HepG2 (cell line): ENCODE measurements at regions not wholly inside any gene's neighbourhood (a gene's known extent, or its start where the extent isn't known, plus 50 kb on each side); places are given as distances from the start of the nearest gene placed in this dataset.

ENCODE experiments used
- ATAC-seq: fragments of 200-7000 bp; cut with Tn5 transposase; 3 replicates; pipeline ENCODE4 v1.9.1; 2020; ENCODE audit warnings: mild to moderate bottlenecking, moderate library complexity
- BruUV-seq: library from RNA; stranded (reverse); fragments of 400-500 nt; replicated peaks from 2 replicates; lab custom pipeline; 2021; lab: Mats Ljungman, UMichigan
- CTCF ChIA-PET: fragments of 300-600 bp; formaldehyde crosslinking; extraction: SDS; loops from one replicate; lab custom pipeline; 2021; ENCODE audit warnings: low total read pairs, inconsistent platforms, low intra/inter-chr PET ratio; lab: Yijun Ruan, JAX
- POLR2A ChIA-PET: fragments of 350-600 bp; sonication (Branson Sonifier 250); formaldehyde crosslinking; loops from one replicate; lab custom pipeline; 2020; ENCODE audit warnings: antibody characterized with exemption, inconsistent platforms; lab: Yijun Ruan, JAX
- DNase-seq: peaks from one replicate; pipeline ENCODE4 v3.0.0-alpha.2; 2015; ENCODE audit warnings: low spot score
- FAIRE-seq: peaks from 3 replicates; lab custom pipeline; 2011; peaks lifted over from hg19 to GRCh38; lab: Jason Lieb, UNC
- H2AFZ ChIP-seq: one replicate; pipeline ENCODE4 v1.6.1; 2011; ENCODE audit warnings: low read length, inconsistent platforms
- H3K27ac ChIP-seq: fragments of 300-600 bp; 3 replicates; pipeline ENCODE4 v1.8.0; 2011; ENCODE audit warnings: mixed run types, mild to moderate bottlenecking, mixed read lengths, low read length, inconsistent platforms; ENCODE audit not compliant: insufficient read depth; ENCODE audit errors: extremely low read length
- H3K27me3 ChIP-seq, 2 experiments: fragments of 200-600 bp in 1 of 2; 2 replicates in 1 of 2; 3 replicates in 1 of 2; pipeline versions ENCODE4 v1.6.0 to v1.8.0; 2011; ENCODE audit warnings: low read length in 2 of 2, mild to moderate bottlenecking in 2 of 2, moderate library complexity in 2 of 2, inconsistent platforms in 1 of 2; ENCODE audit not compliant: insufficient read depth in 2 of 2, control insufficient read depth in 1 of 2
- H3K36me3 ChIP-seq, 2 experiments: fragments of 200-600 bp in 1 of 2; replicated peaks in 1 of 2; 2 replicates in 1 of 2; 3 replicates in 1 of 2; pipeline versions ENCODE4 v1.5.1 to v1.8.0; 2011; ENCODE audit warnings: low read length in 2 of 2, inconsistent platforms in 1 of 2; ENCODE audit not compliant: insufficient read depth in 2 of 2, control insufficient read depth in 1 of 2
- H3K4me1 ChIP-seq: 2 replicates; pipeline ENCODE4 v1.5.1; 2012; ENCODE audit warnings: low read length, inconsistent platforms; ENCODE audit not compliant: insufficient read depth
- H3K4me2 ChIP-seq: 2 replicates; pipeline ENCODE4 v1.6.0; 2011; ENCODE audit warnings: low read depth, low read length, inconsistent platforms
- H3K4me3 ChIP-seq, 3 experiments: fragments of 200-600 bp in 1 of 3; sonication (generic), shearing (Covaris generic) in 1 of 3; replicated peaks in 1 of 3; 2 replicates each; pipeline ENCODE4 v1.5.1; 2011 to 2016; ENCODE audit warnings: low read length in 3 of 3, inconsistent platforms in 2 of 3, low read depth in 2 of 3, mild to moderate bottlenecking in 2 of 3, control low read depth in 1 of 3, mixed read lengths in 1 of 3; ENCODE audit not compliant: insufficient read depth in 1 of 3
- H3K79me2 ChIP-seq: one replicate; pipeline ENCODE4 v1.6.1; 2011; ENCODE audit warnings: low read length, inconsistent platforms; ENCODE audit not compliant: insufficient read depth
- H3K9ac ChIP-seq: 2 replicates; pipeline ENCODE4 v1.6.0; 2011; ENCODE audit warnings: mild to moderate bottlenecking, low read depth, low read length, inconsistent platforms; ENCODE audit not compliant: insufficient read depth
- H3K9me3 ChIP-seq: 2 replicates; pipeline ENCODE4 v1.5.1; 2012; ENCODE audit warnings: mild to moderate bottlenecking, low read length
- H4K20me1 ChIP-seq: 2 replicates; pipeline ENCODE4 v1.6.0; 2011; ENCODE audit warnings: inconsistent platforms, mild to moderate bottlenecking, low read length, moderate library complexity; ENCODE audit not compliant: insufficient read depth
- ETS1 ChIP-seq: sonication (generic); formaldehyde crosslinking; IDR thresholded peaks from 2 replicates; pipeline ENCODE4 v1.4.0; 2020; ENCODE audit warnings: missing genetic modification reagents
- FOXA1 ChIP-seq, 2 experiments: fragments of 450-650 bp in 1 of 2; sonication (generic) in 1 of 2; formaldehyde crosslinking in 1 of 2; IDR thresholded peaks; 2 replicates each; pipeline versions ENCODE4 v1.4.0 to v1.6.1; 2016 to 2020; ENCODE audit warnings: missing genetic modification reagents in 1 of 2
- KDM2A ChIP-seq: sonication (generic); formaldehyde crosslinking; IDR thresholded peaks from 2 replicates; pipeline ENCODE4 v1.4.0; 2020; ENCODE audit warnings: low read depth, missing genetic modification reagents, borderline replicate concordance
- LBX2 ChIP-seq: sonication (generic); formaldehyde crosslinking; IDR thresholded peaks from 2 replicates; pipeline ENCODE4 v1.5.0; 2020; ENCODE audit warnings: missing genetic modification reagents, mild to moderate bottlenecking, borderline replicate concordance
- NFKB2 ChIP-seq: sonication (generic); formaldehyde crosslinking; IDR thresholded peaks from 2 replicates; pipeline ENCODE4 v1.4.0; 2020; ENCODE audit warnings: missing genetic modification reagents, borderline replicate concordance
- PCBP1 ChIP-seq: fragments of 200-400 bp; formaldehyde crosslinking; IDR thresholded peaks from 2 replicates; pipeline ENCODE4 v1.6.1; 2017; ENCODE audit warnings: mild to moderate bottlenecking, low read depth, low read length, borderline replicate concordance
- SETDB1 ChIP-seq: sonication (generic); formaldehyde crosslinking; IDR thresholded peaks from 2 replicates; pipeline ENCODE4 v1.5.1; 2020; ENCODE audit warnings: missing genetic modification reagents, mild to moderate bottlenecking, borderline replicate concordance
- ZBTB20 ChIP-seq: sonication (generic); formaldehyde crosslinking; IDR thresholded peaks from 2 replicates; pipeline ENCODE4 v1.8.1; 2023; ENCODE audit warnings: missing genetic modification reagents, low read depth, mild to moderate bottlenecking, borderline replicate concordance
- ZGPAT ChIP-seq: IDR thresholded peaks from 2 replicates; pipeline ENCODE4 v1.6.1; 2016; ENCODE audit warnings: mild to moderate bottlenecking
- ZNF34 ChIP-seq: sonication (generic); formaldehyde crosslinking; IDR thresholded peaks from 2 replicates; pipeline ENCODE4 v1.4.0; 2020; ENCODE audit warnings: mild to moderate bottlenecking, missing genetic modification reagents, borderline replicate concordance
- ZNF558 ChIP-seq: sonication (generic); formaldehyde crosslinking; IDR thresholded peaks from 2 replicates; pipeline ENCODE4 v1.9.0; 2022; ENCODE audit warnings: mild to moderate bottlenecking, missing genetic modification reagents, borderline replicate concordance
- ZNF678 ChIP-seq: sonication (generic); formaldehyde crosslinking; IDR thresholded peaks from 2 replicates; pipeline ENCODE4 v1.4.0; 2020; ENCODE audit warnings: mild to moderate bottlenecking, missing genetic modification reagents
- ZSCAN12 ChIP-seq: sonication (generic); formaldehyde crosslinking; IDR thresholded peaks from 2 replicates; pipeline ENCODE4 v1.9.0; 2021; ENCODE audit warnings: mild to moderate bottlenecking, missing genetic modification reagents
- WGBS: methylation state at CpG from one replicate; pipeline ENCODE4 v1.1.6; 2017; ENCODE audit warnings: low lambda C conversion rate; 5-methylcytosine and 5-hydroxymethylcytosine counted together
- in situ Hi-C: cut with HindIII; loops from 2 replicates; pipeline ENCODE4 v1.10.0; 2017; ENCODE audit warnings: low pct_unique_long_range_greater_than_20kb; ENCODE audit not compliant: extremely low pct_ligation_motif_present
- intact Hi-C: fragments of 100-400 bp; cut with micrococcal nuclease; formaldehyde crosslinking; loops from one replicate; pipeline ENCODE4 v1.10.0; 2022; ENCODE audit not compliant: unreplicated experiment

- DNase-seq (no peak), ATAC-seq (no peak), FAIRE-seq (no peak)
- ChIA-PET CTCF (no interaction called here), POLR2A (no interaction called here)
- no peaks in the 10 kb centered on the region for H3K9me3 ChIP-seq
- H3K79me2 ChIP-seq: no peaks in the 10 kb centered on the region
- H3K27me3 ChIP-seq: peaks cover 2 to 17% of the 10 kb centered on the region in 2 experiments; a peak in 3 of 5 replicates
- H4K20me1 ChIP-seq: no peaks in the 10 kb centered on the region
- H2AFZ ChIP-seq: no peak overlapping the region
- no peak overlapping the region for H3K4me3 ChIP-seq
- intact Hi-C loops: no loop called here
- no peaks in the 10 kb centered on the region for H3K4me1 ChIP-seq
- BruUV-seq: no TSS peak
- in situ Hi-C loops: no loop called here
- no peak for TF ChIP-seq KDM2A (CRISPR knock-in tag)
- TF ChIP-seq ZBTB20 (CRISPR knock-in tag): no peak
- no peak for TF ChIP-seq ZSCAN12 (CRISPR knock-in tag)
- no peak for TF ChIP-seq ZNF34 (CRISPR knock-in tag)
- TF ChIP-seq NFKB2 (CRISPR knock-in tag): no peak
- TF ChIP-seq FOXA1 (IDR thresholded peaks at IDR 0.05): no peak
- TF ChIP-seq FOXA1 (CRISPR knock-in tag; IDR thresholded peaks at IDR 0.05): no peak
- TF ChIP-seq ZNF558: no peak
- H3K4me2 ChIP-seq: no peak overlapping the region
- H3K27ac ChIP-seq: no peak overlapping the region
- 21% methylated on average over 2 of the region's 2 CpGs for WGBS
- H3K9ac ChIP-seq: no peak overlapping the region
- no peaks in the 10 kb centered on the region for H3K36me3 ChIP-seq
Observed at GRCh38 chr15:69917056-69917455, 180.7 kb downstream of the TLE3 start.

- H2AFZ ChIP-seq: no peak overlapping the region
- no peak for FAIRE-seq
Observed at GRCh38 chr15:69919816-69920215, 177.9 kb downstream of the TLE3 start.

More at GRCh38 chr15:69919816-69920215, 177.9 kb downstream of the TLE3 start:
- CTCF ChIA-PET: no interaction called here
- Histone ChIP-seq H3K79me2 (no peaks in the 10 kb centered on the region), H4K20me1 (no peaks in the 10 kb centered on the region), H3K9ac (no peak overlapping the region), H3K36me3 (no peaks in the 10 kb centered on the region), H3K27me3 (peaks cover 0 to 10% of the 10 kb centered on the region in 2 experiments; a peak in 3 of 5 replicates), H3K4me3 (no peak overlapping the region), H3K27ac (no peak overlapping the region), H3K4me2 (no peak overlapping the region), H3K4me1 (no peaks in the 10 kb centered on the region), H3K9me3 (peaks cover 9% of the 10 kb centered on the region)
- POLR2A ChIA-PET: no interaction called here
- TF ChIP-seq KDM2A (CRISPR knock-in tag) (no peak), SETDB1 (CRISPR knock-in tag) (no peak), ZGPAT (CRISPR knock-in tag) (no peak), LBX2 (no peak), PCBP1 (no peak), ZNF678 (CRISPR knock-in tag) (no peak), ETS1 (CRISPR knock-in tag) (no peak), NFKB2 (CRISPR knock-in tag) (no peak)
- no peak for DNase-seq
- BruUV-seq: no TSS peak
- intact Hi-C loops: no loop called here
- in situ Hi-C loops: no loop called here
- no peak for ATAC-seq
- WGBS: 0% methylated on average over 2 of the region's 5 CpGs
